H1 (cell line): ENCODE measurements at regions not wholly inside any gene's neighbourhood (a gene's known extent, or its start where the extent isn't known, plus 50 kb on each side); places are given as distances from the start of the nearest gene placed in this dataset.

Experiments used
- FOSL1 ChIP-seq: IDR thresholded peaks from 2 replicates; pipeline ENCODE4 v1.6.1; 2011; ENCODE audit warnings: mild to moderate bottlenecking, low read depth, low read length, moderate library complexity; ENCODE audit not compliant: insufficient read depth
- MAFK ChIP-seq: IDR thresholded peaks from 2 replicates; pipeline ENCODE4 v1.6.1; 2012; ENCODE audit warnings: low read depth, mild to moderate bottlenecking, improper control_type of control experiment, low read length
- POLR2A ChIP-seq, 2 experiments: IDR thresholded peaks; 1 replicate in 1 of 2; 2 replicates in 1 of 2; pipeline ENCODE4 v1.6.1; 2011; ENCODE audit warnings: low read depth in 2 of 2, low read length in 2 of 2, mild to moderate bottlenecking in 2 of 2; ENCODE audit errors: control extremely low read depth in 1 of 2

GRCh38 chr2:9692456-9693195 is 61.8 kb upstream of the YWHAQ start:
- TF ChIP-seq FOSL1 (no peak), POLR2A (IDR thresholded peaks at IDR 0.05; ENCODE audit: control extremely low read depth in 1 of 2, low read depth in 2 of 2, low read length in 2 of 2) (no peak), MAFK (no peak)
